ENCODE measurements at regions not wholly inside any gene's neighbourhood (a gene's known extent, or its start where the extent isn't known, plus 50 kb on each side); places are given as distances from the start of the nearest gene placed in this dataset.

DNA sequence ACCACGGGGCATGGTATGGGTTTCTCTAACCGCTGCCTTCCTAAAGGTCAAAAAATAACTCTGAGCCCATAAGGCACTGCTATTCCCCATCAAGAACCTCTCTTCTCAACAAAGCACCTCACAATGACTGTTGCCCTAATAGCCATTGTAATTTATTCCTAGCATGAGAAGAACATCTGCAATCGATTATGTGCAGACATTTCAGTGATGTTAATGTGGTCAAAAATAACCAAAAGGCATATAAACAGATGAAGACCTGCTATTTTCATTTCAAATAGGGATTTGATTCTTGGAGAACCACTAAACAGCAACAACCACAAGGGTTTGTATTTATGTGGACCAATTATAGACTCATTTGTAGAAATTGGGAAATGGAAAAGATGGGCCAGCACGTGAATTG is 356.6 kb downstream of the FBXO15 start:
- TF ChIP-seq, protein P1, sequence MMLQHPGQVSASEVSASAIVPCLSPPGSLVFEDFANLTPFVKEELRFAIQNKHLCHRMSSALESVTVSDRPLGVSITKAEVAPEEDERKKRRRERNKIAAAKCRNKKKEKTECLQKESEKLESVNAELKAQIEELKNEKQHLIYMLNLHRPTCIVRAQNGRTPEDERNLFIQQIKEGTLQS (IDR thresholded peaks at IDR 0.05; ENCODE audit: borderline replicate concordance, extremely low read depth, low read depth, low read length), result no peak
- TF ChIP-seq POLR2A (IDR thresholded peaks at IDR 0.05; ENCODE audit: low read depth, low read length), result no peak
- no peak for TF ChIP-seq NR2C2 (IDR thresholded peaks at IDR 0.05; ENCODE audit: borderline replicate concordance, control insufficient read depth, insufficient read length, low read depth)
- TF ChIP-seq EED (IDR thresholded peaks at IDR 0.05; ENCODE audit: low read depth), result no peak
- no peak for TF ChIP-seq CREB1 (IDR thresholded peaks at IDR 0.05; ENCODE audit: low read depth)
